ENCODE measurements at regions not wholly inside any gene's neighbourhood (a gene's known extent, or its start where the extent isn't known, plus 50 kb on each side); places are given as distances from the start of the nearest gene placed in this dataset.

DNA sequence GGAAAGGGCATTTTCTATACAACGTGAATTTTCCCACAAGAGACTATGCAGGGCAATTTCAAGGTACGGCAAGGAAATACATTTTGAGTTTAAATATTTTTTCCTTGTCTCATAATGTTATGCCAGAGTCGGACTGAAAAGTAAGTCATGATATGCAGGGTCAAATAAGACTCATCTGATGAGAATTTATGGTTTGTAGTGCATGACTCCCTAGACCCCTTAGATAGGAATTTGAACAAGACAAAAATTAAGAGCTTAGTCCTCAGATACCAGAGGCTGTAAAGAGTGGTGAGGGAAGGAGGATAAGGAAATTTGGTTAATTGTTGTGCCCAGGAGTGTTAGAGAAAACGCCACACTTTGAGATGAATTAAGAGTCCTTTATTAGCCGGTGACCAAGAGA lies 616.6 kb downstream of the XPNPEP1 start:
- Mint-ChIP-seq H3K4me1 (no peaks in the 10 kb centered on the region), H3K27ac (no peak overlapping the region), H3K9me3 (peaks cover 0 to 14% (median 0%) of the 10 kb centered on the region in 7 donors), H3K4me3 (no peak overlapping the region), H3K27me3 (no peaks in the 10 kb centered on the region), H3K36me3 (no peaks in the 10 kb centered on the region)
- no peak for DNase-seq
- ATAC-seq (ENCODE audit: low read depth in 2 of 2), result no peak

DNA sequence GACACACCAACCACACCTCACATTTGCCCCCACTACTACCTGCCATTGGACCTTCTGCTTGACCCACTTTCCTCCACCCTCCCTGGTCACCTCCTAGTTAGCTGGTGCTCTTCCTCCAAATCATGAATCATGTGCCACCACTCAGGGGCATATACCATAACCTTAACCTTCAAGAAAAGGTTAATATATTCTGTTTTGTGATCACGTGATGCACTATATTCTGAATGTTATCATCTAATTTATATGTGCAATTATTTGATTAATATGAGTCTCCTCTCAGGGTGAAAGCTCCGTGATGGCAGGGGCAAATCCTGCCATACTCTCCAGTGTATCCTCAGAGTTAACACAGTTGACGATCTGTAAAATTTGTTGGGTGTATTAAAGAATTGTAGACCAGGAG lies 635.5 kb downstream of the XPNPEP1 start:
- Mint-ChIP-seq H3K27ac (no peak overlapping the region), H3K36me3 (no peaks in the 10 kb centered on the region), H3K4me1 (no peaks in the 10 kb centered on the region), H3K9me3 (peaks cover 0 to 8% (median 1%) of the 10 kb centered on the region in 7 donors), H3K4me3 (no peak overlapping the region), H3K27me3 (no peaks in the 10 kb centered on the region)
- DNase-seq (no peak), ATAC-seq (ENCODE audit: low read depth in 2 of 2) (no peak)

GRCh38 chr10:109282510-109282909 lies 640.8 kb downstream of the XPNPEP1 start:
- DNase-seq (no peak), ATAC-seq (ENCODE audit: low read depth in 2 of 2) (no peak)
- Mint-ChIP-seq H3K27ac (no peak overlapping the region), H3K4me3 (no peak overlapping the region), H3K27me3 (no peaks in the 10 kb centered on the region), H3K4me1 (no peaks in the 10 kb centered on the region), H3K36me3 (no peaks in the 10 kb centered on the region), H3K9me3 (peaks cover 0 to 8% (median 0%) of the 10 kb centered on the region in 7 donors)

DNA sequence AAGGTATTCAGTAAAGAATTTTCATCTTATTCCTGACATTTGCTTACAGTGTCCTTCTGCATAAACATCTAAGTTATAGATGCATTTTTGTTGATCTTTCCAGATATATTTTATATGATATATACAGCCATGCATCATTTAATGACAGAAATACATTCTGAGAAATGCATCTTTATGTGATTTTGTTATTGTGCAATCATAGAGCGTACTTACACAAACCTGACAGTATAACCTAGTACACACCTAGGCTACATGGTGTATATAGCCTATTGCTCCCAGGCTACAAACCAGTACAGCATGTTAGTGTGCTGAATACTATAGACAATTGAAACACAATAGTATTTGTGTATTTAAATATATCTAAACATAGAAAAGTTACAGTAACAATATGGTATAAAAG lies 642.0 kb downstream of the XPNPEP1 start:
- Mint-ChIP-seq H3K9me3 (peaks cover 0 to 11% (median 0%) of the 10 kb centered on the region in 7 donors), H3K4me3 (no peak overlapping the region), H3K27me3 (no peaks in the 10 kb centered on the region), H3K4me1 (no peaks in the 10 kb centered on the region), H3K27ac (no peak overlapping the region), H3K36me3 (no peaks in the 10 kb centered on the region)
- DNase-seq, result no peak
- no peak for ATAC-seq (ENCODE audit: low read depth in 2 of 2)

- peaks cover 0 to 11% (median 0%) of the 10 kb centered on the region in 7 donors for H3K9me3 Mint-ChIP-seq
- no peak overlapping the region for H3K27ac Mint-ChIP-seq
- H3K36me3 Mint-ChIP-seq, result no peaks in the 10 kb centered on the region
- DNase-seq (no peak), ATAC-seq (ENCODE audit: low read depth in 2 of 2) (no peak)
- H3K4me3 Mint-ChIP-seq, result no peak overlapping the region
- H3K4me1 Mint-ChIP-seq, result no peaks in the 10 kb centered on the region
- H3K27me3 Mint-ChIP-seq, result no peaks in the 10 kb centered on the region
Observed at GRCh38 chr10:109280837-109281236, 642.5 kb downstream of the XPNPEP1 start.

- Mint-ChIP-seq H3K36me3 (no peaks in the 10 kb centered on the region), H3K27ac (no peak overlapping the region), H3K9me3 (peaks cover 0 to 11% (median 0%) of the 10 kb centered on the region in 7 donors), H3K4me1 (no peaks in the 10 kb centered on the region), H3K4me3 (no peak overlapping the region), H3K27me3 (no peaks in the 10 kb centered on the region)
- ATAC-seq (ENCODE audit: low read depth in 2 of 2), result no peak
- no peak for DNase-seq
Observed at GRCh38 chr10:109277456-109277855, 645.9 kb downstream of the XPNPEP1 start.

DNA sequence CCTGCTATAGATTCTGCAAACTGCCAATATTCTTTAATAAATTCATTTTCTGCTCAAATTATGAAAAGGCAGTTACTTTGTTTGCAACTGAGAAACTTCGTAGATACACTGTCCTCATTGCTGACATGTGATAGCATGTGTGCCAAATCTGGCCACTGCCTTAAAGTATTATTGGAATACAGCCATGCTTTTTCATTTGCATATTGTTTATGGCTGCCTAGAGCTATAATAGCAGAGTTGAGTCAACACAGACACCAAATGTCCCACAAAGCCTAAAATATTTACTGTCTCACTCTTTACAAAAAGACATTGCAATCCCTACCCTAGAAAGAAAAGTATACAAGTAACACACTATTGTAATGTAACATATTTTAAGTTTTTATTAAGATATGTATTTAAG lies 647.4 kb downstream of the XPNPEP1 start:
- Mint-ChIP-seq H3K36me3 (no peaks in the 10 kb centered on the region), H3K4me3 (no peak overlapping the region), H3K27ac (no peak overlapping the region), H3K9me3 (peaks cover 0 to 11% (median 0%) of the 10 kb centered on the region in 7 donors), H3K4me1 (no peaks in the 10 kb centered on the region), H3K27me3 (no peaks in the 10 kb centered on the region)
- ATAC-seq (ENCODE audit: low read depth in 2 of 2) (no peak), DNase-seq (no peak)

DNA sequence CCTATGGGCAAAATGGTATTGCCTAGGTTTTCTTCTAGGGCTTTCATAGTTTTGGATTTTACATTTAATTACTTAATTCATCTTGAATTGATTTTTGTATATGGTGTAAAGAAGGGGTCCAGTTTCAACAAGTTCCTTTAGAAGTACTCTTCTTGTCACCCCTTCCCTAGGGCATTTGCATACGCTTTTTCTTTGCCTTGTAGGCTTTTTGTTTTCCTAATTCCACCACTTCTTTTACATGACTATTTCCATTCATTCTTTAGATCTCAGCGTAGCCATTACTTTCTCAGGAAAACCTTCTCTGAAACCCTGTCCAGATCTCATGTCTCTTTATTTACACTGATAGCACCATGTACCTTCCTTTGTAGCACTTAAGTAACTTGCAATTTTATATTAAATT lies 648.6 kb downstream of the XPNPEP1 start:
- no peak for DNase-seq
- ATAC-seq (ENCODE audit: low read depth in 2 of 2), result no peak
- Mint-ChIP-seq H3K4me3 (no peak overlapping the region), H3K4me1 (no peaks in the 10 kb centered on the region), H3K27ac (peak overlapping the region in 1 of 6 donors; percentile 21), H3K36me3 (no peaks in the 10 kb centered on the region), H3K9me3 (peaks cover 0 to 7% (median 0%) of the 10 kb centered on the region in 7 donors), H3K27me3 (no peaks in the 10 kb centered on the region)

DNA sequence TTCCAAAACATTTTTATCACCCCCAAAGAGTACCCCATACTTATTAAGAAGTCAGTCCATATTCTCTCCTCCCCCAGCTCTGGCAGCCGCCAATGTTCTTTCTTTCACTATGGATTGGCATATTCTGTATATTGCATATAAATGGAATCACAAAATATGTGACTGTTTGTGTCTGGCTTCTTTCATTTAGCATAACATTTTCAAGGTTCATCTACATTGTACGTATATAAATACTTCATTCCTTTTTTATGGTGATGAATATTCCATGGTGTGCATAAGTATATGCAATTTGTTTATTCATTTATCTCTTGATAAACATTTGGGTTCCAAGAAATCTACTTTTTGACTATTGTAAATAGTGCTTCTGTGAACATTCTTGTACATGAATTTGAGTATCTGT lies 653.1 kb downstream of the XPNPEP1 start:
- no peak for ATAC-seq (ENCODE audit: low read depth in 2 of 2)
- no peak overlapping the region for H3K27ac Mint-ChIP-seq
- no peaks in the 10 kb centered on the region for H3K4me1 Mint-ChIP-seq

DNA sequence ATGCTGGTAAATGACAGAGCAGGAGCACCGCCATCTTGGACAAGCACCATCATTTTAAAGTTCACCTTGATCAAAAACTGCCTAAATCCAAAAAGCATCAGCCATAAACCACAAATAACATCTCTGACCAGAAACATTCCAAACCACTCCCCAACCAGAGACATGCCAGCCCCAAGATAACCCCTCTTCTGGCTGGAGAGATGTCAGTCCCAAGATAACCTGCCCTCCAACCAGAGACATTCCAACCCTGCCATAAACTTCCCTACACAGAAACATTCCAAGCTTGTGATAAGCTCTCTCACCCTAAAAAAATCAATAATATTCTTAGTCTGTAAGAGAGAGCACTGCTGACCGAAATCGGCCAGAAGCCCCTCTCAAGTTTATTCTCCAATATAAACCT lies 659.3 kb downstream of the XPNPEP1 start:
- peaks cover 4 to 30% (median 11%) of the 10 kb centered on the region in 7 donors for H3K9me3 Mint-ChIP-seq
- H3K4me1 Mint-ChIP-seq, result no peaks in the 10 kb centered on the region
- ATAC-seq (ENCODE audit: low read depth in 2 of 2), result no peak
- no peak overlapping the region for H3K4me3 Mint-ChIP-seq
- no peak overlapping the region for H3K27ac Mint-ChIP-seq
- DNase-seq, result no peak
- peaks cover 0 to 7% of the 10 kb centered on the region in 2 donors for H3K36me3 Mint-ChIP-seq
- no peaks in the 10 kb centered on the region for H3K27me3 Mint-ChIP-seq

More for the DNA sequence above, 653.1 kb downstream of the XPNPEP1 start:
- no peak for DNase-seq
- Mint-ChIP-seq H3K27me3 (no peaks in the 10 kb centered on the region), H3K9me3 (peaks cover 0 to 7% (median 0%) of the 10 kb centered on the region in 7 donors), H3K36me3 (no peaks in the 10 kb centered on the region), H3K4me3 (no peak overlapping the region)

GRCh38 chr10:109261231-109261630 lies 662.1 kb downstream of the XPNPEP1 start:
- ATAC-seq (ENCODE audit: low read depth in 2 of 2) (no peak), DNase-seq (no peak)
- H3K4me1 Mint-ChIP-seq, result no peaks in the 10 kb centered on the region
- peaks cover 4 to 29% (median 10%) of the 10 kb centered on the region in 7 donors for H3K9me3 Mint-ChIP-seq
- H3K36me3 Mint-ChIP-seq, result peaks cover 0 to 7% of the 10 kb centered on the region in 2 donors
- H3K27ac Mint-ChIP-seq, result no peak overlapping the region
- no peaks in the 10 kb centered on the region for H3K27me3 Mint-ChIP-seq
- H3K4me3 Mint-ChIP-seq, result no peak overlapping the region

DNA sequence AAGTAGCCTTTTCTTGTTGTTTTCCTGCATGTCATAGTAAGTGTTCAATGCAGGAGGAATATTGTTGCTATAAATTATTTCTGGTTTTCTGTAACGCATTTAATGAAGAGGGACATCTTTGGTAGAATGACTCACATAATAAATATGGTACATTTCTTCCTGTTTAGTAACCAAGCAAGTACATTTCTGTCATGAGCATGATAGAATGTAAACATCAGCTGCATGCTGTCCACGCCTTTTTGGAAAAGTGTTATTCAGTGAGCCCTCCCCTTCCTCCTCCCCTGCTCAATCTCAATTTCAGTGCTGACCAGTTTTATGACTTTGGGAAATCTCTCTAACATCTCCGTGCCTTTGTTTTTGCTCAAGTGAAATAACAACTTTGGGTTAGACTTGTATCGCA lies 664.0 kb downstream of the XPNPEP1 start:
- no peak overlapping the region for H3K4me3 Mint-ChIP-seq
- no peak overlapping the region for H3K27ac Mint-ChIP-seq
- peaks cover 0 to 7% of the 10 kb centered on the region in 2 donors for H3K36me3 Mint-ChIP-seq
- no peaks in the 10 kb centered on the region for H3K27me3 Mint-ChIP-seq
- peaks cover 4 to 19% (median 8%) of the 10 kb centered on the region in 7 donors for H3K9me3 Mint-ChIP-seq
- DNase-seq (no peak), ATAC-seq (ENCODE audit: low read depth in 2 of 2) (no peak)
- H3K4me1 Mint-ChIP-seq, result no peaks in the 10 kb centered on the region

- no peak overlapping the region for H3K4me3 Mint-ChIP-seq
- ATAC-seq (ENCODE audit: low read depth in 2 of 2) (no peak), DNase-seq (no peak)
- no peaks in the 10 kb centered on the region for H3K36me3 Mint-ChIP-seq
- H3K4me1 Mint-ChIP-seq, result no peaks in the 10 kb centered on the region
- H3K27me3 Mint-ChIP-seq, result no peaks in the 10 kb centered on the region
- H3K9me3 Mint-ChIP-seq, result peaks cover 0 to 10% (median 4%) of the 10 kb centered on the region in 7 donors
- no peak overlapping the region for H3K27ac Mint-ChIP-seq
Observed at GRCh38 chr10:109253306-109253705, 670.0 kb downstream of the XPNPEP1 start.

DNA sequence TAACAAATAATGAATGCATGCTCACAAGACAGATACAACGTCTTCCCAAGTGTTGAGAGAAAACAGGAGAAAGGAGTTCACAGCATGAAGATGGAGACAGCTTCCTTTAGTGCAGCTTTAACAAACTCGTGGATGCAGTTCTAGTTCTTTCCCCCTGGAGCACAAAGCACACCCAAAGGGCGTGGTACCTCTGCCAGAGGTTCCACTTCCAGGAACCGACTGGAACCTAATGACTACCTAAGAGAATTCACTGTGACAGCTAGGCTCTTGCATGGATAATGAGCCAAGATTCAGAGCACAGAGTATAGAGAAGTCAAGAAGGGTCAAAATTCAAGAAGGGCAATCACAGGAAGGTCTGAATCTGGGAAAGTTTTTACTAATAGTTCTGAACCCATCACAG lies 673.2 kb downstream of the XPNPEP1 start:
- DNase-seq, result no peak
- Mint-ChIP-seq H3K4me3 (no peak overlapping the region), H3K4me1 (no peaks in the 10 kb centered on the region)

DNA sequence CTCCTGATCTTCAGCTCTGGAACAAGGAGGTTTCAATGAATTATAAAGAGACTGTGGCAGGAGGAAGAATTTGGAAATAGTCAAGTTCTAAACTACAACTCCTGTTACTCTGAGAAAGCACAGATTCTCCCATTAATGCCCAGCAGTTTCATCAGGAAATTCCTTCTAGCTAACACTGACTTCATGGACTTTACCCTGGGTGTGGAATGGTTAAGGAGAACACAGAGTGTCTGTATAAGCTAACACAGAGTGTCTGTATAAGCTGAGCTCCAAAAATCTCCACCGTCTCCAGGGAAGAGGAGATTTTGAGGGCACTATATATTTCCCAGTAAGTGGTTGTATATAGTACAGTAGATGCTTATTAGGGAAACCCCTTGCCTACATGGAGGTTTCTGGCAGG lies 675.5 kb downstream of the XPNPEP1 start:
- Mint-ChIP-seq H3K36me3 (no peaks in the 10 kb centered on the region), H3K9me3 (peaks cover 5 to 16% (median 9%) of the 10 kb centered on the region in 7 donors), H3K27ac (no peak overlapping the region), H3K4me3 (no peak overlapping the region), H3K4me1 (no peaks in the 10 kb centered on the region), H3K27me3 (no peaks in the 10 kb centered on the region)
- DNase-seq (no peak), ATAC-seq (ENCODE audit: low read depth in 2 of 2) (no peak)

More for the DNA sequence above, 673.2 kb downstream of the XPNPEP1 start:
- no peak for ATAC-seq (ENCODE audit: low read depth in 2 of 2)
- Mint-ChIP-seq H3K27me3 (no peaks in the 10 kb centered on the region), H3K36me3 (no peaks in the 10 kb centered on the region), H3K9me3 (peaks cover 0 to 9% (median 5%) of the 10 kb centered on the region in 7 donors), H3K27ac (no peak overlapping the region)

All from naive B cell (primary cell).